ENCODE measurements at regions not wholly inside any gene's neighbourhood (a gene's known extent, or its start where the extent isn't known, plus 50 kb on each side); places are given as distances from the start of the nearest gene placed in this dataset.

DNA sequence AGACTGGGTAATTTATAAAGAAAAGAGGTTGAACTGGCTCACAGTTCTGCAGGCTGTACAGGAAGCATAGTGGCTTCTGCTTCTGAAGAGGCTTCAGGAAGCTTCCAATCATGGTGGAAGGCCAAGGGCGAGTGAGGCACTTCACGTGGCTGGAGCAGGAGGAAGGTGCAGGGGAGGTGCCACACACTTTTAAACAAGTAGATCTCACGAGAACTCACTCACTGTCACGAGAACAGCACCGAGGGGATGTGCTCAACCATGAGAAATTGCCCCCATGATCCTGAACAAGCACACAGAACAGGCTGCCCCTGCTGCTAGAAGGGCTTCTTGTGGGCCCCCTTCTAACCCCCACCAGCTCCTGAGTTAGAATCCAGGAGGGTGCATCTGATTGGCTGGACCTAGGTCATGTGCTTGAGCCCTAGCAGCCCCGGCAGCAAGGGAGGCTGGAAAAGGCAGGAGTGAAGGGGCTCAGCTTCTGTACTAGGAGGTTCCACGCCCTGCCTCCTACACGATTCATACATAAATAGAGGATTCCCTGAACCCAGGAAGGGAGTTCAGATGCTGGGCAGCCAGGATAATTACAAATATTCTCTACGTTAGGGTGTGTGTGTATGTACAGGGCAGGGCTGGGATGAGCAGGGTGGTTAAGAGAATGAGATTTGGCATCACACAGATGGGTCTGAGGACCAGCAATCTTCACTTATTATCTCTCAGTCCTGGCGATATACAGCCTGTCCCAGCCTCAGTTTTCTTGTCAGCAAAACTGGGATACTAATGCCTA, 72.8 kb upstream of the ATP5PO start:
- TF ChIP-seq CTCF (IDR thresholded peaks at IDR 0.05; ENCODE audit: low read depth, low read length) (no peak), EZH2phosphoT487 (IDR thresholded peaks at IDR 0.05; ENCODE audit: low read depth) (no peak)

Measured in OCI-LY3 (cell line).